SW480 (cell line): ENCODE measurements at regions not wholly inside any gene's neighbourhood (a gene's known extent, or its start where the extent isn't known, plus 50 kb on each side); places are given as distances from the start of the nearest gene placed in this dataset.
A peak's percentile ranks its signal among the peaks of the same experiment; 100 is the strongest.
"Not testable (repeated sequence)": the region's sequence is repeated elsewhere in the genome, so short reads cannot be mapped to it uniquely, and the experiment has no call there.

Experiments used
- DNase-seq: peaks from one replicate; pipeline ENCODE4 v3.0.0-alpha.2; 2016; ENCODE audit warnings: low spot score

- no peak for DNase-seq
Observed at GRCh38 chr6:153984811-153985210, 54.2 kb upstream of the OPRM1 start.

GRCh38 chr6:153980171-153980570, 58.9 kb upstream of the OPRM1 start:
- peak; percentile 7 for DNase-seq

- not testable (repeated sequence) for DNase-seq
Observed at GRCh38 chr6:153978911-153979548, 60.0 kb upstream of the OPRM1 start.

DNA sequence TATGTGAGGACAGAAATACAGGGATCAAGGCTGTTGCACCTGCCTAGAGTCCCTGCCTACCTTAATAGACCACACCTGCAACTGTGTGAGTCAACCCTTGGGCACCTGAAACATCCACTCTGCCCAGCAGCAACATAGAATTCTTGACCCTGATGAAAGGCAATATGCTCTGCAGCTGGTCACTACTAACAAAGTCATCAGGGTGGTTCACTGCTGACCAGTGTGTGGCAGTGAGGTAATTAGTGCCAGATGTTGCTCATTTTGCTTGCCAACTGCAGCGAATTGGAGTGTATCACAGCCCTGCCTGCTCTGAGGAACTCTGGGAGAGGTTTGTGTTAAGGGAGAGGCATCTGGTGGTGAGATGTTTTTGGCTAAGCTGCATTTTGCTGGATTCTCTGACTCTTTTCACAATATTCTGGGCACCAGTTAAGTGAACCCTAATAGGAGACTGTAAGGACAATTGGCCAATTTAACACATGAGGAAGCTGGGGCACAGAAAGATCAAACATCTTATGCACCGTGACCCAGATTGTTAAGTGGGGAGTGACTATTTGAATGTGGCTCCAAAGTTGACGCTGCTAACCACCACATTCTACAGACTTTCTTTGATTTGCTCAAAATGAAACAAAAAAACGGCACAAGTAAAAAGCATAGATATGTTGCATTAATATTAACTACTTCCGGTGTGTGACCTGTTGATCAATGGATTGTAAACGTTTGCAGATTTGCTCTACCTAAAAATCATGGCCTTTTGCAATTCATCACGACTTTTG, 61.9 kb upstream of the OPRM1 start:
- peak; percentile 47 for DNase-seq

DNA sequence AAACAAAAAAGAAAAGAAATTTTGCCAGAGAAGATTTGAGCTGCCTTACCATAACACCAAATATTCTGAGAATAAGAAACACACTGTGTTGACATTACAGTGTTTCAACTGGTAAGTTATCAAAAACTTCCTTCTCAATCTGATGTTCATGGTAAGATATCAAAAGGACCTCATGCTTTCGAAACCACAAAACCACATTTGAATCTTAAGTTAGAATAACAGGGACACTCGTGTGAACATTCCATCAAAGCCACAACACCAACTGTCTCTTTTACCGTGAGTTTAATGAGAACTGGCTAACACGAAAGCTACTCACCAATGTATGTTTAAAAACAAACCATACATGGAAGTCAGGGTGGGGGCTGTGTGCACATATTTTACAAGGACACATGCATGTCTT, 73.0 kb upstream of the OPRM1 start:
- DNase-seq = peak; percentile 12

DNA sequence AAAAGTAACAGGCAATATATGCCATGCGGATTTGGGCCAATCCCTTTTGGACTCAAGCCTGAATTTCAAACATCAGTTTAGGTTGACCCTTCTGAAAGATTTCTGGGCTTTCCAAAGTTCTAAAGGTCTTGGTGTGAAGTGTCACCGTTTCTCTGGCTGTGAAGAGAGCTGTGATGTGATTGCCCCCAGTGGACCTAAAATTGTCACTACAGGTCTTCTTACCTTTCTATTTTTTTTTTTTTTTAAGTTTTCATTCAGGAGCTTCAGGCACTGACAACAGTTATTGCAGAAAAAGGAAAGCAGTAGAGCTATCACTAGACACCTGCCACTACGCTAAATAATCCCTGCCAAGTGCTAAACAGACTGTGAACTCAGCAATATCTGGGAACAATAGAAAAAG, 75.7 kb upstream of the OPRM1 start:
- no peak for DNase-seq

DNA sequence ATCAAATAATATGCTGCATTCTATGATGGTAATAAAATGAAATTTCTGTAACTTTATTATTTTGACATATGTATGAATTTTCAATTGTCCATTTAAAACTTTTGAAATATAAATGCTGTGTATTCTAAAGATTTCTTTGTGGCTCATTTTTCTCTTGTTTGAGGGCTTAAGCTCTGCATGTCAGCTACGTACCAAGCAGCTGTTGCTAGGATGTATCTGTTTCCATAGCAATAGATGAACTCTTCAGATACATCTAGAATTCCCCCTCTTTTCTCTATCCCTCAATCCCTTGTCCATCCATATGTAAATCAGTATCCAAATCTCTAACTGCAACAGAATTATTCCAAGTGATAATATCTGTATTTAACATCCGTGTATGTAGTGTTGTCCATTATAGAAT, 76.5 kb upstream of the OPRM1 start:
- DNase-seq = no peak

DNA sequence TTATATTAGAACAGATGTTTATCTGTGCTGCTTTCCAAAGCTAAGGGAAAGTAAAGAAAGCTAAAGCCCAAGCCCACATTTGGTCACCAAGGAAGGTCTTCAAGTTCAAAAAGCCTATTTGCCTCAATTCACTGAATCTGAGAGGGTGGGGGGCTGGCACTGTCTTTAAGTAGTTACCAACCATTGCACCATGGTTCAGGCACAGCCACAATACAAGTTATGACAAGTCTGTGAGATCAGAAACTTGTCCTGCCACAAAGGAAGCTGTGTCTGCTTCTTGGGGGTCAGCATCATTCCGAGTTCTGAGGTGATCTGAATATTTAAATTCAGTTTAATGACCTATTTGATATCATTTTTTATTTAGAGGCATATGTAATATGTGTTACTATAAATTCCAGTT, 78.3 kb upstream of the OPRM1 start:
- DNase-seq = no peak

- no peak for DNase-seq
Observed at GRCh38 chr6:153960281-153960680, 78.8 kb upstream of the OPRM1 start.

- DNase-seq = no peak
Observed at GRCh38 chr6:153959276-153959675, 79.8 kb upstream of the OPRM1 start.

- no peak for DNase-seq
Observed at GRCh38 chr6:153958860-153959259, 80.2 kb upstream of the OPRM1 start.

DNA sequence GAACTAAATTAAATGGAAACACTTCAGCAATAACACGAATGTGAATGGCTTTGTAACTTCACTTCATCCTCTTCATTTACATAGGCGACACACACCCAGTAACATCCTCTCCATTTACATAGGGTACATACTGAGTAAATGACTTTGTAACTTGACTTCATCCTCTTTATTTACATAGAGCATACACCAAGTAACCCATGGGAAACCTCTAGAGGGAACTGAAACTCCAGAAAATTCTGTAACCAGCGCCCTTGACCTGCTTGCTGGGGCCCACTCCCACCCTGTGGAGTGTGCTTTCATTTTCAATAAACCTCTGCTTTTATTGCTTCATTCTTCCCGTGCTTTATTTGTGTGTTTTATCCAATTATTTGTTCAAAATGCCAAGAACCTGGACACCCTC, 81.6 kb upstream of the OPRM1 start:
- DNase-seq = no peak

DNA sequence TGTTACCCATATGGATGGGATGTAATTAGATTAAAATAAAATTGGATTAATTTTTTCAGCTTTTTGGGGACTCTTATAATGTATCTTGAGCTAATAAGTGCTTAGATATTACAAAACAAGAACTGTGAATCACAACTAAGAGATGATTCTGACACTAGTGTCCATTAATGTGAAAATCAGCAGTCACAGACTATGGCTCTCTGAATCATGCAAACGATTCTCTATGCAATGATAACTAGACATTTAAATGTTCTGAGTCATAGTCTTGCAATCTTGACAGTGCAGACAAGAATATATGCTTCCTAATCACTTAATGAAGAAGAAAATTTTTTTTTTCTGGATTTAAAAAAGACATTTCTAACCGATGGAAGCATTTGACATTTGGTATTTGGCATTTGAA, 82.2 kb upstream of the OPRM1 start:
- no peak for DNase-seq

DNA sequence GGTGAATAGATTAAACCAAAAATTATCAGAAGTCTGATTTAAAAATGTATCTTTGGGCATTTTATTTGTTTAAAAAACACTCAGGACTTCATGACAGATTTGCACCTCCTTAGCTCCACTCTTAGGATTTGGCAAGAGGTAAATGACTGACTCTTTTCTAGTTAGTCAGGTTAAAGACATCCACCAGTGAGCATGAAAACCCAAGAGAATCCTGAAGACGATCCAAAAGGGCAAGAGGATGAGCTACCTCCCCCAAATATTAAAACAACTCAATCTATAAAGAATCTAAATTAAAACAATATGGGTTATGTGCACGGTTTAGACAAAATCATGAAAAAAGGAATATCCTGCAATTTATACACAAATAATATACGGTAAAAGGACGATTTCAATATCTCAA, 89.4 kb upstream of the OPRM1 start:
- DNase-seq = no peak

- DNase-seq = no peak
Observed at GRCh38 chr6:153947808-153948447, 91.1 kb upstream of the OPRM1 start.

DNA sequence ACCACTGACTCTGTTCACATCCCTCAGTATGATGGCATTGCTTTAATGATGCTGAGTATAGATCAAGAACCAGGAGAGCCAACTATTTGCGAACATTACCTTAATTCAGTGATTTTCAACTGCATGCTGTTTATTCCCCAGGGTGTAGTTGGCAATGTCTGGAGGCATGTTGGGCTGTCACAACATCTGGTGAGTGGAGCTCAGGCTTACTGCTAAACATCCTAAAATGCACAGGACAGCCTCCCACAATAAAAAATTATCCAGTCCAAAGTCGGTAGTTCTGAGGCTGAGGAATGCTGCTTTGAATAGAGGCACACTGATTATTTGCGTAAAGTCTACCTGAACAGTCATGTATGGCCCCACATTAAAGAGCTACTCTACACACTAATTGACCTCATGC, 94.8 kb upstream of the OPRM1 start:
- DNase-seq = no peak

DNA sequence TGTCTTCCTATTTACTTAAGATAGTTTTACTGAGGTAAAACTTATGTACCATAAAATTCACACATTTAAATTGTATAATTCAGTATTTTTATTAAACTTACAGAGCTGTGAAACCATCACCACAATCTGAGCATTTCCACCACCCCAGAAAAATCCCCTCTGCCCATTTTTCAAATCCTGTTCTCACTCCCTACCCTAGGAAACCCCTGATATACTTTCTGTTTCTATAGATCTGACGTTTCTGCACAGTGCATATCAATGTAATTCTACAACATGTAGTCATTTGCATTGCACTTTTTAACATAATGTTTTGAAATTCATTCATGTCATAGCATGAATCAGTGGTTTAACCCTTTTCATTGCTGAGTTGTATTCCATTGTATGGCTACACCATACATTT, 96.7 kb upstream of the OPRM1 start:
- DNase-seq = no peak

DNA sequence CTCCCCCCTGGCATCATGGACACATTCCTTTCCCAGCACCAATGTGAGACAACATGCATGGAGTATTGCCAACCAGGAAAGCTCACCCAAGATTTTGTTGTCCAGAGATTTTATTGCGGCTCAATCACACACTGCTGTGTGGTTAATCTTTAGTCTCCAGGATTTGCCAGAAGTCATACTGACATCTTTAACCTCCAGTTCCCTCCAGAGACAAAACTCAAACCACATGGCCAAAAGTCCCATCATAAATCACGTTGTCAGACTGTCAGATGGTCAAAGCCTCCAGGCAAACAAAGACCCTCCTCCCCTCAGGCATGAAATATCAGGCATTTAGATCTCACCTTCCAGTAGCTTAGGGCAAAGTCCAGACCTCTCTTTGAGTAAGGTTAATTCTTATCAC, 97.3 kb upstream of the OPRM1 start:
- no peak for DNase-seq

DNA sequence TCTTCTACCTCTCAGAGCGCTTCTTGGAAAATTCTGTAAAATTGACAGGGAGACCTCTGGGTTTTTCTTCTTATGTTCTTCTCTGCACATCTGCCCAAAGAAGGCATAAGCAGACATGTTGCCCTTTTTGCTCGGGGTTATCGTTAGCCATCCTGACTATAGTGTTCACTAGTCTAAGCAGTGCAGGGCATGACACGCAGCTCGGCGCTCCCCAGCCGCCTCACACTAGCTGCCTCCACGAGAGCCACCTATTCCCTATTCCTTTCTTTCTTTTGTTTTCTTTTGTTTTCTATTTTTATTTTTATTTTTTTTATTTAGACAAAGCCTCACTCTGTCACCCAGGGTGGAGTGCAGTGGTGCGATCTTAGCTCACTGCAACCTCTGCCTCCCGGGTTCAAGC, 100.2 kb upstream of the OPRM1 start:
- no peak for DNase-seq

GRCh38 chr6:153931431-153931830, 107.6 kb upstream of the OPRM1 start:
- DNase-seq = no peak

GRCh38 chr6:153927867-153928266, 111.2 kb upstream of the OPRM1 start:
- DNase-seq = no peak

DNA sequence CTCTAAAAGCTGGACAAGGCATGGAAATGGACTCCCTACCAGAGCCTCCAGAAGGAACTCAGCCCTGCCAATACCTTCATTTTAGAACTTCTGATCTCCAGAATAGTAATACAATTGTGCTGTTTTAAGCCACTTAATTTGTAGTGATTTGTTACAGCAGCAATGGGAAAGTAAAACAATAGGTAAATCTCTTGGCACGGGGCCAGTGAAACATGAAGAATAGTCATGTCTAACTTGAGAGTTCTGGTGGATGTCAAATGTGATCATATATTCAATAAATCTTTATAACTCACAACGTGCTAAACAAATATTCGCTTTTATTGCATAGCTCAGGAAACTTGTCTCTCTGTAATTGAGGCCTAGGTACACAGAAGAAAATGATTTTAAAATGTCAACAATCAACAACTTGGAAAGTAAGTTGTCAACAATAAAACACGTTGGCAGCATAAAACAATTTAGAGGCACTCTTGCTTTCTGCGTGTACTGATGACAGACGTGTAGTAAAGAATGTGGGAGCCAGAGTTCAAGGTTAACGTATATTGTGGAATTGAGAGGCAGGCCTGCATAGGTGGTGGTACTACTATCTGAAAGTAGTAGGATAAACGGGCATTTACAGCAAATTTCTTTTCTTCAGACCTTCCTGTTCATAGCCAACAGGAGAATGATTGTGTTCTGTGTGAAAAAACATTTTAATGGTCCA, 140.5 kb upstream of the OPRM1 start:
- no peak for DNase-seq

DNA sequence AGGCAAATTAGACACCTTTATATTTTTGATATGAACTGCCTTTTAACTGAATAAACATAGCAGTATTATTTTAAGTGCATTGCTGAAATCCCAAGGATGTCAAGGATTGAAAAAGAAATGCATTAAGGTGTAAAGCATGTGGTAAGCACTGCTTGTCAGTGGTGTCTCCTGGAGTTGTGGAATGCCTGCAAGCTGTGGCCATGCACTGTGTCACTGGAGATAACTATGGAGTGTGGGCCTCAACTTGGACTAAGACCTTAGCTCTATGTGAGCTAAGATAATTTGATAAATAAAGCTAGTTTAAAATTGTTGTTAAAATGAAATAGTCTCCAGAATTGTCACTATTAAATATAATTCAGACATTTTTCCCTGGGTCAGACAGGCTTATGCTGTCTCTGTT, 156.6 kb upstream of the OPRM1 start:
- DNase-seq = no peak
